NCI-H2029 treated with DMSO at 0.1 percent for 48 hours (cell line): ENCODE measurements at regions not wholly inside any gene's neighbourhood (a gene's known extent, or its start where the extent isn't known, plus 50 kb on each side); places are given as distances from the start of the nearest gene placed in this dataset.

Source experiments
- DNase-seq: peaks from one replicate; lab custom pipeline; 2025; lab: John Stamatoyannopoulos, UW

DNA sequence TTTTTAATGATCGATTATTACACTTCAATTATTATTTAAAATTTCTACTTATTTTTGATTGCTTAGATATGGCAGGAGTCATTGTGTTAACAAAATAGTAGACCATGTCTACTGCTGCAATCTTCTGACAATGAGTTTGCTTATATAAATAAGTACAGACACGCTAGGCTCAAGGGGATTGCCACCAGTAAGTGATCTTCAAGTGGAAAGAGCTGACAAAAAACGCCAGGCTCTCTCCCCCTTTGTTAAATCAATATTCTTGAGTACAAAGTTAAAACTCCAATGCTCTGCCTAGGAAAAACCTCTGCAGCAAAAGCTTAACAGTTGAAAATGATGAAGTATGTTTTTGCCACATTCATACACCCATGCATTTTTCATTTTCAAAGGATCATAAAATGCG lies 738.1 kb downstream of the HDGFL1 start:
- no peak for DNase-seq

GRCh38 chr6:23308166-23308565 lies 738.8 kb downstream of the HDGFL1 start:
- DNase-seq = no peak

- DNase-seq = no peak
Observed at GRCh38 chr6:23311211-23311610, 741.8 kb downstream of the HDGFL1 start.

- peak; percentile 16 for DNase-seq
Observed at GRCh38 chr6:23316131-23316530, 746.8 kb downstream of the HDGFL1 start.

DNA sequence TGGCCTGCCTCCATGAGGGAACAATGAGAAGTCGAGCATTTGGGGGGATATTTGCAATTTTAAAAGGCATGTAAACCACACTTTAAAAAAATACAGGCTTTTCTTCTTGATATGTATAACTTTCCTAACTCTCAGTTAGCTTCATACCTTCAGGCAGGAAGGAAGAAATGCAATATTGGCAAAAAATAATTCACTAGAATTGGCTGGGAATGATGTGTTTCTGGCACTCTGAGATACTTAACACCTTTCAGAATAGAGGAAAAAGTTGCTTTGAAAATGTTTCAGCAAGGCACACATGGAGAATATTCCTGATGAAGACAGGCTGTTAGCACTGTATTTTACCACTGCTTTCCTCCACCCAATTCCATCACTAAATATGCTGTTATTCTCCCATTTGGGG lies 747.6 kb downstream of the HDGFL1 start:
- DNase-seq = no peak

DNA sequence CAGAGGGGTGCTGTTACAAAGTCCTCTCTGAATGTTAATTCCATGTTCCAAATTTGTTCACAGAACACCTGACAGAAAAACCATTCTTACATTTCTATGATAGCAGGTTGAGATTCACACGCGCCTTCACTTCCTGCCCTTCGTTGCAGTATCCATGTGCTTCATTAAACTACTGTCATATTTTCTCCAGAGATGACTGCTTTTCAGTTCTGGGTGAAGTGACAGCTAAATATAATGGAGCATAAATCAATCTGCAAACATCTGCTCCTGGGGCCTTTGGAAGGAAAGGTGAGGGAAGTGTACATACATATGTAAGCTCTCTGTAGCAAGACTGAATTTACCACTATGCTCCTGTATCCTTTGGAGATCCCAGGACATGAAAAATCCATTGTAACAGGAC lies 750.2 kb downstream of the HDGFL1 start:
- no peak for DNase-seq

- DNase-seq = no peak
Observed at GRCh38 chr6:23320471-23321015, 751.2 kb downstream of the HDGFL1 start.

GRCh38 chr6:23323897-23324296 lies 754.5 kb downstream of the HDGFL1 start:
- no peak for DNase-seq

- DNase-seq = no peak
Observed at GRCh38 chr6:23325065-23325464, 755.7 kb downstream of the HDGFL1 start.

DNA sequence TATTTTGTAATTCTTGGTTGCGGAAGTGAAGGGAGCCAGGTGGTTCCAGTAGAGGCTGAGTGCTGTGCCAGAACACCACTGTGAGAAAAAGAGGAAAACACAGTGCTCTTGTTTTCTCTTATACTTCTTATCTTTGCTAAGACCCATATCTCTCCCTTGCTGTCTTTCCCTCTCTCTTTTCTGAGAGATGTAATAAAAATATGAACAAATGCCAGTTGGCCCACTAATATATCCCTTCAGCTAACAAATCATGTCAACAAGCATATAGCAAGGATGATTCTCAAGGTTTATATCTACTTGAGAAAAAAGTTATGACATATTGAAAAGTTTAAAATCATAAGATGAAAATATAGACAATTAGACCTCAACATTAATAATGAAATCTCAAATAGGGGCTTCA lies 758.3 kb downstream of the HDGFL1 start:
- DNase-seq = no peak

- DNase-seq = no peak
Observed at GRCh38 chr6:23329086-23329485, 759.7 kb downstream of the HDGFL1 start.

DNA sequence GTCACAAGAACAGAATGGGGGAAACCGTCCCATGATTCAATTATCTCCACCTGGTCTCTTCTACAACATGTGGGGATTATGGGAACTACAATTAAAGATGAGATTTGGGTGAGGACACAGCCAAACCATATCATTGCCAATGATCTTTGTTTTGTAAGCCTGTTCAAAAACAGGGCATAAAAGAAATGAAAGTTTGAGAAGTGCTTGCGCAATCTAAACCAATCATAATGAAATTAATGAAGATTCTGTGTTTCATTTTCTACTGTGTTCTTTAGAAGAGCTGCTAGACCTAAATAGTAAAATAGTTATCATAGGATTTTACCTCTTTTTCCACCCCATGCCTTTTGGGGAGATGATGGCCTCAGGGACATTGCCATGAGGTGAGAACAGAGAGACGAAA lies 761.3 kb downstream of the HDGFL1 start:
- no peak for DNase-seq

DNA sequence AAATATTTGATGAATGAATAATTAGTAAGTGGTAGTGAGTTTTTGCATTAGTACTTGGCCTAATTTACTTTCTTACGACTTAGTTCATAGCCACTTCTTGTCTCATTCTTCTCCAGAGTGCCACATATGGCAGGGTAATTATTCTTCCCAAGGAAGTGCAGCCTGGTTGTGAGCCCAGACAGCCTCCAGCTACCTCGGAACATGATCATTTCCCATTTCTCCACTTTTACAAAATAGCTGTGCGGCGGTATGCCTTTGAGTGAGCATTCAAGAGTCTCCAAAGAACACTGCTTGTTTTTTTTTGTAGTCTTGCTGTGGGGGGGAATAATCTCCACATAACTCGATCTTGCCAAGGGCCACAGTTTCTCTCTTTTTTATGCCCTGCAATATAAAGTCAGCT lies 765.0 kb downstream of the HDGFL1 start:
- no peak for DNase-seq

DNA sequence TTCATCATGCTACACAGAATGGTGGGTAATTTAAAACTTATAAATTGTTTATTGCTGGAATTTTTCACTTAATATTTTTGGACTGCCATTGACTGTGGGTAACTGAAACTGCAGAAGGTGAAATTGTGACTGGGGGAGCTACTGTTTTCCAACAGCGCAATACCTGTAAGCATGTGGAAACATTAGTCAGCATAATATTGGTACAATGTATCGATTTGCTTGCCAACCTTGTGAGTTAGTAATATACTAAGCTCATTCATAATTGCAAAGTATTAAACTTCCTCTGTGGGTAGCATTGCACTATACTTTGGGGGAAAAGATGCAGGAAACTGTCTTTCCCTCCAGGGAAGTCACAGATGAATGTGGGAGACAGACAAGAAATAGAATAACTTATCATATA lies 766.5 kb downstream of the HDGFL1 start:
- DNase-seq = no peak

- DNase-seq = no peak
Observed at GRCh38 chr6:23339268-23339667, 769.9 kb downstream of the HDGFL1 start.

- no peak for DNase-seq
Observed at GRCh38 chr6:23340271-23340670, 770.9 kb downstream of the HDGFL1 start.

DNA sequence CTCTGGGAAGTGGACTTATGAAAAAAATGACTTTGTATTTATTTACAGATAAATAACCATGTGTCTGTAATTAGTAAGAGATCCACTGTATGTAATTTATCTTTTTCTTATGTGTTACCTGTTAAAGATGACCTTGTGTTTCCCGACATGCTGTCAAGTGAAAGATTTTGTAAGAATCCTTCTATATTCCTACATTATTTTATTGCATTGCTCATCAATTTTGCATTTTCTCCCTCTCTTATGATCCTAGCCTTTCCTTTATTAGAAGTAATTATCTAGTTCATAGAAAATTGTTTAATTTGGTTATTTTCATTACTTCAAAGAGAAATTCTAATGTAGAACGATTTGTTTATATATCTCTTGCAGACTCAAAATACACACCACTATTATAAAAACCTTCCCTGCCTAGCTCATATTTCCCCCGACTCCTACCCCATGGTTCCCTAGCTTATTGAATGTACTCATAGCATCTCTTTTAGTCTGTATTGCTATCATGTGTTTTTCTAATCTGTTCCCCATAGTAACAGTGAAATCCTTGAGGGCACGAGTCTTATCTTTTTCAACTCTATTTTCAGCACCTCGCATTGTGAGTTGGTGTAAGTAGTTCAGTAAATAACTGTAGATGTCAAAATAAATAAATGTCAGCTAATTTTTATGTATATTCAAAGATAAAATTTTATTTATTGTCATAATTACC lies 774.4 kb downstream of the HDGFL1 start:
- DNase-seq = no peak

DNA sequence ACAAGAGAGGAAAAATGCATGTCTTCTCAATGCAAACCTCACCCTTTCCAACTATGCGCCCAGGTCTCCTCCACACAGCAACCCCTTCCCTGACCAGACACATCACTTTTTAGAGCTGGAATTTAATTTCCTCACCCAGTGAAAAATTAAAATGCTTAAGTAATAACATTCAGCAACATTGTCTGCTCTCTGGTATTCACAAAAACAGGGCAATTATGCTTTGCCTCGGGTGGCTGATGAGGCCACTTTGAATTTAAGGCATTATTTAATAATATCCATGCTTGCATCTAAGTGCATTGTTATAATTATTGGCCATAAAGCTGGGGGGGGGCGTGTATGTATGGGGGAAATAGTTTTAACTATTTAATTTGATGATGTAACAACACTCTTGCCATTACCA lies 777.8 kb upstream of the NRSN1 start:
- DNase-seq = no peak

GRCh38 chr6:23349521-23350147 lies 776.4 kb upstream of the NRSN1 start:
- DNase-seq = peak; percentile 40

DNA sequence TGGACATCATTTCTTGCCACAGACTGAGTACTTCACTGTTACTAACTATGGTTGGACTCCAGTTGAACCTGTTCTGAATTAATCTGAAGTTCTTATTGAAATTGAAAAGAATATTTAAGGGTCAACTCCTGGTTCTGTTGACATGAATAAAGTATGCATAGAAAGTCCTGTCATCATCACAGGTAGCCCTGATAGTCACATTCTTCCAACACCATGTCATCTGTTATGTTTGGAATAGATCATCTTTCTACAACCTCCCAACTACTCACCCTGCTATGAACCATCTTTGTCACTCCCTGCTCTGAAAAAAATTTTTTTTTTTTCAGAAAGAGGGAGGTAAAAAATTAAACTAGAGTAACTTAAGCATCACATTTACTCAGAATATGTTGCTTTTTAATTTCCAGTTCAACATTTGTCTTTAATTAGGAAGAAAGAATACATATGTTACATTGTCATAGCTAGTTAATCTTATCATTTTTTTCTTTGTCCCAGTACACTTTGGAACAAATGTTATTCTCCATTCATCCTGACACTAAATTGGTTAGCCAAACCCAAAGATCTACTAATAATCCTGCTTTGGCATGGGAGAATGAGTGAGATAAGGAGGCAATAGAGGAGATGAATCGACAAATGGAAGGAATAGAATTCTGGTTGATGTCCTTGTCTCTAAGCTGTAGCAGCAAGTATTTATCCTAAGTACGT lies 775.1 kb upstream of the NRSN1 start:
- no peak for DNase-seq

DNA sequence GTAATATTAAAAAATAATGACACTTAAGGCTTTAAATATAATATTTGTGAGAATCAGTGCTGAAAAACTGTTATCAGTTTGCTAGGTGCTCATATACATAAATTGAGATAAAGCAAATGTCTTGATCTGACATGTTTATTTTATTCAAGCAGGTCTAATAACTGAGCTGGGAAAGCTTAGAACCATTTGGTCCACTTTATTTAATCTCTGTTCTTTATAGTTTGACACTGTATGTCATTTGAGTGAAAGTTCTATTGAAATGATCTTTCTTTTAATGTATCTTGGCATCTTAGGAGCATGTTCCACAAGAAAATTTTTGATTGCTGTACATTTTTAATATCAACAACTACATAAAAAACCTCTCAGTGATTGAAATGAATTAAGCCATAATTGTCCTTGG lies 772.0 kb upstream of the NRSN1 start:
- DNase-seq = no peak

DNA sequence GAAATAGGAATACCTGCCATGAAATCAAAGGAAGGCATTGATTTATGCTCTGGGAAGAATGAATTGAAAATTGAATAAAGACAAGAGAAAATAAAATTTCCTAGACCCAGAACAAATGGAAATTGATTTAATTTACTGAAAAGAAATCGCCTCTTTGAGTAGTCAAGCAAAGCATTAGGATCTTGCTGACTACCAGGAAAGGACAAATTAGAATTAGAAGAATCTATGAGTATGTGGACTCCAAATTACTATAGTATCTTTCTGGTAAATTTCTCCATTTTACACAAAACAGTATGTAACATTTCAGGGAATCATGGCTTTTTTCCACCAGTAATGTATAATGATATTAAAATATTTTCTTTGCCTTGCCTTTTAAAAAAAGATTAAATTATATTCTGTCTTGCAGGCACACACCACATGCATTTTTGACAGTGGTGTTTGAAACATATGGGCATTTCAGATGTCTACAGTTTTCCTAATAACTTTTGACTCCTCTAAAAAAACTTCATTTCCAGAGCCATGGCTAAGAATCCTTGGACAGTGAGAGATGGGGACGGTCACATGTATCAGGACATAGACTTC lies 768.7 kb upstream of the NRSN1 start:
- no peak for DNase-seq

DNA sequence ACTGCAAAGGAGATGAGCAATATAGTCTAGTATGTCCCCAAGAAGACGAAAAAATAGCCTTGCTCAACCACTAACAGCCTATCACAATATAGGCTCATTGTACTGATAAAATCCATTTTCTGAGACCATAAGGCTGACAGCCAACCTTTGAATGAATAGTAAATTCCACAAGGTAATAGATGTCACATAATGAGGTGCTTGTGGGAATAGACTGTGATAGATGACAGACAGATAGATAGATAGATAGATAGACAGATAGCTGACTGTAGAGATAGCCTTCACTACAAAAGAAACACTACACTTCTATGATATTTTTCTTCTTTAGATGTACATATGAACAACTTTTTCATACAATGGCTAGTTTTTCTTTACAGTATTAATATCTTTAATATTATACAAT lies 760.3 kb upstream of the NRSN1 start:
- no peak for DNase-seq
